Keratinocyte (primary cell): ENCODE measurements at regions not wholly inside any gene's neighbourhood (a gene's known extent, or its start where the extent isn't known, plus 50 kb on each side); places are given as distances from the start of the nearest gene placed in this dataset.

ENCODE experiments used
- DNase-seq: peaks from one replicate; pipeline ENCODE4 v3.0.0-alpha.2; 2011; ENCODE audit warnings: low read depth, missing footprints, low spot score
- FAIRE-seq: peaks from 2 replicates; lab custom pipeline; 2011; peaks lifted over from hg19 to GRCh38; lab: Jason Lieb, UNC
- H2AFZ ChIP-seq: 2 replicates; pipeline ENCODE4 v1.6.0; 2012; ENCODE audit warnings: low read length, control low read depth, inconsistent platforms; ENCODE audit not compliant: control insufficient read depth
- H3K27ac ChIP-seq: 2 replicates; pipeline ENCODE4 v1.5.1; 2011; ENCODE audit warnings: low read length; ENCODE audit not compliant: control insufficient read depth, insufficient read depth
- H3K27me3 ChIP-seq: 3 replicates; pipeline ENCODE4 v1.6.0; 2011; ENCODE audit warnings: low read length; ENCODE audit not compliant: control insufficient read depth, insufficient read depth; ENCODE audit errors: extremely low read depth
- H3K36me3 ChIP-seq, 2 experiments: 2 replicates in 1 of 2; 3 replicates in 1 of 2; pipeline ENCODE4 v1.5.1; 2011; ENCODE audit warnings: low read length in 2 of 2, mild to moderate bottlenecking in 1 of 2; ENCODE audit not compliant: control insufficient read depth in 2 of 2, insufficient read depth in 2 of 2; ENCODE audit errors: extremely low read depth in 1 of 2
- H3K4me1 ChIP-seq: 3 replicates; pipeline ENCODE4 v1.5.1; 2011; ENCODE audit warnings: low read length; ENCODE audit not compliant: control insufficient read depth, insufficient read depth; ENCODE audit errors: extremely low read depth
- H3K4me2 ChIP-seq: 3 replicates; pipeline ENCODE4 v1.6.0; 2011; ENCODE audit warnings: low read depth, low read length; ENCODE audit not compliant: control insufficient read depth, insufficient read depth; ENCODE audit errors: extremely low read depth
- H3K4me3 ChIP-seq, 3 experiments: fragments of 200-600 bp in 1 of 3; sonication (generic) in 1 of 3; 2 replicates in 2 of 3; 3 replicates in 1 of 3; pipeline ENCODE4 v1.5.1; 2011 to 2016; ENCODE audit warnings: low read length in 3 of 3, mild to moderate bottlenecking in 3 of 3, control low read depth in 2 of 3, inconsistent platforms in 1 of 3, low read depth in 1 of 3, mixed read lengths in 1 of 3, mixed run types in 1 of 3, moderate library complexity in 1 of 3; ENCODE audit not compliant: control insufficient read depth in 2 of 3, insufficient read depth in 2 of 3; ENCODE audit errors: extremely low read depth in 1 of 3
- H3K79me2 ChIP-seq: 2 replicates; pipeline ENCODE4 v1.6.0; 2012; ENCODE audit warnings: low read length; ENCODE audit not compliant: control insufficient read depth, insufficient read depth
- H3K9ac ChIP-seq: 3 replicates; pipeline ENCODE4 v1.6.0; 2011; ENCODE audit warnings: low read length; ENCODE audit not compliant: control insufficient read depth, insufficient read depth; ENCODE audit errors: extremely low read depth
- H3K9me1 ChIP-seq: 3 replicates; pipeline ENCODE4 v1.6.0; 2011; ENCODE audit warnings: low read length; ENCODE audit not compliant: control insufficient read depth, insufficient read depth; ENCODE audit errors: extremely low read depth
- H3K9me3 ChIP-seq: 2 replicates; pipeline ENCODE4 v1.5.1; 2012; ENCODE audit warnings: low read depth, low read length; ENCODE audit not compliant: control insufficient read depth
- H4K20me1 ChIP-seq: 3 replicates; pipeline ENCODE4 v1.6.0; 2011; ENCODE audit warnings: low read length; ENCODE audit not compliant: control insufficient read depth, insufficient read depth; ENCODE audit errors: extremely low read depth
- EZH2 ChIP-seq: IDR thresholded peaks from one replicate; pipeline ENCODE4 v1.6.1; 2012; ENCODE audit warnings: inconsistent platforms, mild to moderate bottlenecking, low read length, moderate library complexity
- dilution Hi-C: fragments of 300-500 bp; cut with MboI; formaldehyde crosslinking; loops from one replicate; pipeline ENCODE4 v1.7.0; 2020; ENCODE audit warnings: low sequenced_read_pairs; ENCODE audit not compliant: extremely low pct_ligation_motif_present
- TF ChIP-seq, protein P1 (sequence below), 3 experiments: IDR thresholded peaks in 1 of 3; conservative IDR thresholded peaks in 1 of 3; optimal IDR thresholded peaks in 1 of 3; 2 replicates in 2 of 3; 3 replicates in 1 of 3; pipeline versions ENCODE3 to v1.5.1; 2011; ENCODE audit warnings: low read length in 3 of 3, mild to moderate bottlenecking in 3 of 3, moderate library complexity in 2 of 3, control low read depth in 1 of 3, inconsistent platforms in 1 of 3; ENCODE audit not compliant: insufficient read depth in 2 of 3; ENCODE audit errors: extremely low read depth in 1 of 3

DNA sequence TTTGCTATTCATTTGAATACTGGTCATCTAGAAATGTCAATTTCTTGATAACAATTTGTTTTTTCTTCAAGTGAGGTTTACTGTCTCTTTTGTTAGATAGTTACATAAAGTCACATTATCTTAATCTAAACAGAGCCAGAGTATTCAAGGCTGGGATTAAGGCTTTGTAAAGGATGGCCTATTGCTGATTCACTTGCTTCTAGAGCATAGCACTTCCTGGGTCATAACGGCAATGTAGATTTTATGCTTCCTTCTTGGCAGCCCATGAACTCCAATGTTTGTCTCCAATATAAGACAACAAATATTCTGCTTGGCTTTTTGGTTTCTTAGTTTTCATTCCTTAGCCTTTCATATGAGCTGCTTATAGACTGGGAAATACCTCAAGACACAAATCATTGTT, 2007.9 kb upstream of the CDH6 start:
- Histone ChIP-seq H3K79me2 (no peaks in the 10 kb centered on the region), H3K4me2 (no peak overlapping the region), H3K9ac (no peak overlapping the region), H3K9me1 (no peaks in the 10 kb centered on the region), H3K36me3 (no peaks in the 10 kb centered on the region), H3K27ac (no peak overlapping the region), H3K9me3 (no peaks in the 10 kb centered on the region), H3K27me3 (no peaks in the 10 kb centered on the region), H3K4me3 (no peak overlapping the region), H3K4me1 (no peaks in the 10 kb centered on the region), H4K20me1 (no peaks in the 10 kb centered on the region), H2AFZ (no peak overlapping the region)
- dilution Hi-C loops, result no loop called here
- TF ChIP-seq, protein P1, sequence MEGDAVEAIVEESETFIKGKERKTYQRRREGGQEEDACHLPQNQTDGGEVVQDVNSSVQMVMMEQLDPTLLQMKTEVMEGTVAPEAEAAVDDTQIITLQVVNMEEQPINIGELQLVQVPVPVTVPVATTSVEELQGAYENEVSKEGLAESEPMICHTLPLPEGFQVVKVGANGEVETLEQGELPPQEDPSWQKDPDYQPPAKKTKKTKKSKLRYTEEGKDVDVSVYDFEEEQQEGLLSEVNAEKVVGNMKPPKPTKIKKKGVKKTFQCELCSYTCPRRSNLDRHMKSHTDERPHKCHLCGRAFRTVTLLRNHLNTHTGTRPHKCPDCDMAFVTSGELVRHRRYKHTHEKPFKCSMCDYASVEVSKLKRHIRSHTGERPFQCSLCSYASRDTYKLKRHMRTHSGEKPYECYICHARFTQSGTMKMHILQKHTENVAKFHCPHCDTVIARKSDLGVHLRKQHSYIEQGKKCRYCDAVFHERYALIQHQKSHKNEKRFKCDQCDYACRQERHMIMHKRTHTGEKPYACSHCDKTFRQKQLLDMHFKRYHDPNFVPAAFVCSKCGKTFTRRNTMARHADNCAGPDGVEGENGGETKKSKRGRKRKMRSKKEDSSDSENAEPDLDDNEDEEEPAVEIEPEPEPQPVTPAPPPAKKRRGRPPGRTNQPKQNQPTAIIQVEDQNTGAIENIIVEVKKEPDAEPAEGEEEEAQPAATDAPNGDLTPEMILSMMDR (optimal IDR thresholded peaks at IDR 0.05 in 1 of 3, IDR thresholded peaks at IDR 0.05 in 1 of 3, conservative IDR thresholded peaks at IDR 0.05 in 1 of 3; ENCODE audit: extremely low read depth in 1 of 3, insufficient read depth in 2 of 3, low read length in 3 of 3), result no peak
- no peak for TF ChIP-seq EZH2
- FAIRE-seq, result no peak
- no peak for DNase-seq

DNA sequence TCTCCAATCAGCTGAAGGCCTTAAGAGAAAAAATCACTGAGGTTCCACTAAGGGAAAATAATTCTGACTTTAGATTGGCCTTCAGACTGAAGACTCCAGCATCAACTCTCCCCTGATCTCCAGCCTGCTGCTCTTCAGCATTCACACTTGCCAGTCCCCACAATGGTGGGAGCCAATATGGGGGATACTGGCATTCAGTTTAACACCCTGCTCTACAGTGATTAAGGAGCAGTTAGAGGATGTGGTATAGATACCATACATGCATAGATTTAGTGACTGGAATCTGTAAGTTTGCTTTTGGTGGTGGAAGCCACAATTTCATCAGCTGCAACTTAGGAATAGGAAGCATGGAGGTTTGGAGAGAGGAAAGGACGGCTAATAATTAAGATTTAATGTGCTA, 2017.7 kb upstream of the CDH6 start:
- dilution Hi-C loops, result no loop called here
- no peak for FAIRE-seq
- DNase-seq, result no peak

More for the DNA sequence above, 2017.7 kb upstream of the CDH6 start:
- Histone ChIP-seq H3K36me3 (no peaks in the 10 kb centered on the region), H3K9ac (no peak overlapping the region), H3K9me1 (no peaks in the 10 kb centered on the region), H3K27ac (no peak overlapping the region), H3K4me3 (no peak overlapping the region), H3K4me2 (no peak overlapping the region), H4K20me1 (no peaks in the 10 kb centered on the region), H3K4me1 (no peaks in the 10 kb centered on the region), H3K27me3 (no peaks in the 10 kb centered on the region), H2AFZ (no peak overlapping the region), H3K9me3 (no peaks in the 10 kb centered on the region), H3K79me2 (no peaks in the 10 kb centered on the region)
- no peak for TF ChIP-seq EZH2
- TF ChIP-seq, protein P1 (optimal IDR thresholded peaks at IDR 0.05 in 1 of 3, IDR thresholded peaks at IDR 0.05 in 1 of 3, conservative IDR thresholded peaks at IDR 0.05 in 1 of 3; ENCODE audit: extremely low read depth in 1 of 3, insufficient read depth in 2 of 3, low read length in 3 of 3), result no peak
